Brain microvascular endothelial cell (primary cell): ENCODE measurements at regions not wholly inside any gene's neighbourhood (a gene's known extent, or its start where the extent isn't known, plus 50 kb on each side); places are given as distances from the start of the nearest gene placed in this dataset.

ENCODE experiments used
- DNase-seq: peaks from one replicate; pipeline ENCODE4 v3.0.0-alpha.2; 2020
- H3K27ac ChIP-seq: fragments of 250-450 bp; sonication (Bioruptor Pico); 2 replicates; pipeline ENCODE4 v1.5.1; 2020; ENCODE audit warnings: mild to moderate bottlenecking, moderate library complexity
- H3K27me3 ChIP-seq: fragments of 250-450 bp; sonication (Bioruptor Pico); replicated peaks from 2 replicates; pipeline ENCODE4 v1.5.1; 2020; ENCODE audit warnings: mild to moderate bottlenecking
- H3K36me3 ChIP-seq: fragments of 250-450 bp; sonication (Bioruptor Pico); replicated peaks from 2 replicates; pipeline ENCODE4 v1.5.1; 2020; ENCODE audit warnings: mild to moderate bottlenecking
- H3K4me3 ChIP-seq: 2 replicates; pipeline ENCODE4 v1.5.1; 2011; ENCODE audit warnings: low read depth, mild to moderate bottlenecking, control low read depth, low read length, moderate library complexity
- in situ Hi-C: cut with HindIII; loops from 2 replicates; pipeline ENCODE4 v1.10.0; 2017; ENCODE audit warnings: low sequenced_read_pairs, low pct_ligation_motif_present
- TF ChIP-seq, protein P1 (sequence below): IDR thresholded peaks from 2 replicates; pipeline ENCODE4 v1.5.1; 2011; ENCODE audit warnings: low read depth, mild to moderate bottlenecking, moderate library complexity, low read length, control low read depth, inconsistent platforms; ENCODE audit errors: missing control alignments

DNA sequence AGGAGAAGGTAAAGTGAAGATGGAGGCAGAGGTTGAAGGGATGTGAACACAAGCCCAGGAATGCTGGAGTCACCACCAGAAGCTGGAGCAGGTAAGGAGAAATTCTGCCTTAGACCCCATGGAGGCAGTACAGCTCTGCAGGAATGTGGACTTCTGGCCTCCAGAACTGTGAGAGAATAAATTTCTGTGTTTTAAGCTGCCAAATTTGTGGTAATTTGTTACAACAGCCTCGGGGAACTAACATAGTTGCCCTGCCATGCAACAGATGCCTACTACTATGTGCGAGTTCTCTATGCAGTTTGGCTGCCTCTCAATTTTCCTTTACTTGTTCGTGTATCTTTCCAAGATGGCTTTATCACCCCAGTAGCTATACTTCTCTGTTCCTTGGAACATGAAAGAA lies 394.1 kb downstream of the TUSC7 start:
- H3K27me3 ChIP-seq, result no peaks in the 10 kb centered on the region
- no peak overlapping the region for H3K27ac ChIP-seq
- no peak overlapping the region for H3K4me3 ChIP-seq
- TF ChIP-seq, protein P1, sequence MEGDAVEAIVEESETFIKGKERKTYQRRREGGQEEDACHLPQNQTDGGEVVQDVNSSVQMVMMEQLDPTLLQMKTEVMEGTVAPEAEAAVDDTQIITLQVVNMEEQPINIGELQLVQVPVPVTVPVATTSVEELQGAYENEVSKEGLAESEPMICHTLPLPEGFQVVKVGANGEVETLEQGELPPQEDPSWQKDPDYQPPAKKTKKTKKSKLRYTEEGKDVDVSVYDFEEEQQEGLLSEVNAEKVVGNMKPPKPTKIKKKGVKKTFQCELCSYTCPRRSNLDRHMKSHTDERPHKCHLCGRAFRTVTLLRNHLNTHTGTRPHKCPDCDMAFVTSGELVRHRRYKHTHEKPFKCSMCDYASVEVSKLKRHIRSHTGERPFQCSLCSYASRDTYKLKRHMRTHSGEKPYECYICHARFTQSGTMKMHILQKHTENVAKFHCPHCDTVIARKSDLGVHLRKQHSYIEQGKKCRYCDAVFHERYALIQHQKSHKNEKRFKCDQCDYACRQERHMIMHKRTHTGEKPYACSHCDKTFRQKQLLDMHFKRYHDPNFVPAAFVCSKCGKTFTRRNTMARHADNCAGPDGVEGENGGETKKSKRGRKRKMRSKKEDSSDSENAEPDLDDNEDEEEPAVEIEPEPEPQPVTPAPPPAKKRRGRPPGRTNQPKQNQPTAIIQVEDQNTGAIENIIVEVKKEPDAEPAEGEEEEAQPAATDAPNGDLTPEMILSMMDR, result peak; percentile 31
- H3K36me3 ChIP-seq, result no peaks in the 10 kb centered on the region
- no peak for DNase-seq
- in situ Hi-C loops, result no loop called here

DNA sequence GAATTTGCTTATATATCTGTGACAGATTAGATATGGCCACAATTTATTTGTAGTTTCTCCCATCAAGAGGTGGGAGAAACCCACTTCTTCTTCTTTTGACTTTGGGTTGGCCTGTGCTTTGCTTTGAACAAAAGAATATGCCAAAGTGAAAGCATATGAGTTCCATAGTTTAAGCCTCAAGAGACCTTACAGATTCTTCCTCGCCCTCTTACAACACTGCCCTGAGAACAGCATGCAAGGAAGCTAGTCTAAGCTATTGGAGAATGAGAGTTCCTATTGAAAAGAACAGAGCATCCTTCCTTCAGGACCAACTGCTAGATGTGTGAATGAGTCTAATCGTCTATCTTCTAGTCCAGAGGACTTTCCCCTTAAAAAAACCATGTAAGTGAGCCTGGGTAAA lies 394.8 kb downstream of the TUSC7 start:
- no peak for DNase-seq
- no peaks in the 10 kb centered on the region for H3K27me3 ChIP-seq
- in situ Hi-C loops, result no loop called here
- no peaks in the 10 kb centered on the region for H3K36me3 ChIP-seq
- no peak overlapping the region for H3K4me3 ChIP-seq
- TF ChIP-seq, protein P1, result no peak
- H3K27ac ChIP-seq, result peak overlapping the region; percentile 11

DNA sequence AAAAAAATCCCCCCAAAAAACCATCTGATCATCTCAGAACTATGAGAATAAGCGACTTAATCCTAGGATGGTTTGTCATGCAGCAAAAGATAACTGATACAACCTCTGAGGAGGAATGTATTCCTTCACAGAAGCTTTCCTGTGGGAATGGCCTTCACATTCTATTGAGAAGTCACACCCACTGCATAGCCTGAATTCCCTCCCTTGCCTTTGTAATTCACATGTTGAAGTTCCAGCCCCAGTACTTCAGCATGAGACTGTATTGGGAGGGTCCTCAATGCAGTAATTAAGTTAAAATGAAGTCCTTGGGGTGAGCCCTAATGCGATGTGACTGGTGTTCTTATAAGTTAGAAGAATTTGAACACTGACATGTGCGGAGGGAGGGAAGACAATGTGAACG lies 395.2 kb downstream of the TUSC7 start:
- TF ChIP-seq, protein P1, result no peak
- H3K4me3 ChIP-seq, result no peak overlapping the region
- DNase-seq, result peak; percentile 29
- in situ Hi-C loops, result no loop called here
- H3K27ac ChIP-seq, result peak overlapping the region; percentile 23
- H3K36me3 ChIP-seq, result no peaks in the 10 kb centered on the region
- no peaks in the 10 kb centered on the region for H3K27me3 ChIP-seq

DNA sequence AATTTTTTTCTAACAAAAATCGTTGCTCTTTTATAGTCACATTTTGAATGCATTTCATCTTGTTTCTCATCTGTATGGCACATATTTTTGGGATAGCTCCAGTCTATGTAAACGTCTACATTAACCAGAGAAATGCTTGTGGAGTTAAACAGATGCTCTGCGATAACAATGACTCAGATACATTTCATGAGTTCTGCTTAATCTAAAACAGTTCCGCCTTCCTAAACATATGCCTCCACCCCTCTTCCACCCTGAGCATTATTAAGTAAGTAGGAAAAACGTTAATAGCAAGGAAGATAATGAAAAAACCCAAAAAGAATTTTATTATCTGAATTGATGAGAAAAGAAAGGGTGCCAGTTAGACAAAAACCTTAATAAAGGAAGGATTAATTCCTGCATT lies 396.1 kb downstream of the TUSC7 start:
- in situ Hi-C loops, result no loop called here
- H3K27ac ChIP-seq, result peak overlapping the region; percentile 23
- DNase-seq, result peak; percentile 53
- TF ChIP-seq, protein P1, result no peak
- H3K36me3 ChIP-seq, result no peaks in the 10 kb centered on the region
- H3K4me3 ChIP-seq, result no peak overlapping the region
- no peaks in the 10 kb centered on the region for H3K27me3 ChIP-seq

DNA sequence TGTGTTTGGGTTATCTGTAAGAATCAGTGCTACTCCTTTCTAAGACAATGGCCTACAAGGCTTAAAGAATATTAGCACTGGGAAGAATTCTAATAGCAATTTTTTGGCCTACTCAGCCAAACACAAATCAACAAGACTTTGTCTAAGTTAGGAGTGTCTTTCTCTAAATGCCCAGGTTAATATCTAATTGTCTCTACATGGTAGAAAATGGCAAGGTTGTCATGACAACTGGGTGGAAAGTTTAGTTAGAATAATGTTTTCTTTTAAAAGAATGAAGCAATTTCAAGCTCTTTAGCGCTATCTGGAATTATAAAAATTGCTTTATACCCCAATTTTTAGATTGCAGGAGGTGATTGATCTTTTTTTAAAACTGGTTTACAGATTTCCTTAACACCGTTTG lies 396.8 kb downstream of the TUSC7 start:
- DNase-seq, result no peak
- Histone ChIP-seq H3K27me3 (no peaks in the 10 kb centered on the region), H3K27ac (no peak overlapping the region), H3K36me3 (no peaks in the 10 kb centered on the region), H3K4me3 (no peak overlapping the region)
- in situ Hi-C loops, result no loop called here
- TF ChIP-seq, protein P1, result no peak

DNA sequence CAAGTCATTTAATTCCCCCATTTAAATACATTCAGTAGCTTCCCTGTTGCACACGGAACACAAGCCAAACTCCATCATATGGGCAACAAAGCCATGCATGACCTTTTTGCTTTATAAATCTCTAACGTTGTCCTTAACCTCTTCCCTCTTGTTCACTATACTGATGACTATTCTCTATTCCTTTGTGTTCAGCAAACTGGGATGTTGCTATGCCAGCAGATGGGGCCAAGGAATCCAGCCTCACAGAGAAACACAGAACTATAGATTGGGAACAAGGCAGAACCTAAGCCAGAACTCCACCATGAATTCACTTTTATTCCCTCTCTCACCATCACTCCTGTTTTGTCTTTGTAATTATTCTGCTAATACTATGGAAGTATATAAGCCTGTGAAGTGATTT lies 398.4 kb downstream of the TUSC7 start:
- in situ Hi-C loops, result no loop called here

More for the DNA sequence above, 398.4 kb downstream of the TUSC7 start:
- TF ChIP-seq, protein P1, result no peak
- DNase-seq, result no peak
- H3K4me3 ChIP-seq, result no peak overlapping the region
- no peaks in the 10 kb centered on the region for H3K36me3 ChIP-seq
- no peak overlapping the region for H3K27ac ChIP-seq
- H3K27me3 ChIP-seq, result no peaks in the 10 kb centered on the region
